ENCODE measurements at regions not wholly inside any gene's neighbourhood (a gene's known extent, or its start where the extent isn't known, plus 50 kb on each side); places are given as distances from the start of the nearest gene placed in this dataset.

GRCh38 chr13:109510013-109510412, 276.4 kb downstream of the IRS2 start:
- ChIA-PET CTCF (no interaction called here), RAD21 (ENCODE audit: low non-redundant PET in 1 of 2, low total read pairs in 2 of 2, uncharacterized antibody in 2 of 2, unreplicated experiment in 2 of 2) (no interaction called here), POLR2A (no interaction called here)
- Histone ChIP-seq H2AFZ (ENCODE audit: low read depth, low read length, poor library complexity, severe bottlenecking) (no peak overlapping the region), H3K9me3 (ENCODE audit: control insufficient read depth in 1 of 2, insufficient read depth in 1 of 2, low read depth in 1 of 2, low read length in 2 of 2) (no peaks in the 10 kb centered on the region), H3K4me3 (replicated peaks in 1 of 2; ENCODE audit: low read depth in 1 of 2, low read length in 2 of 2) (no peak overlapping the region), H3K79me2 (ENCODE audit: insufficient read depth, low read length) (no peaks in the 10 kb centered on the region), H3K36me3 (ENCODE audit: control insufficient read depth in 1 of 2, insufficient read depth in 2 of 2, low read length in 2 of 2) (no peaks in the 10 kb centered on the region), H3K9me2 (ENCODE audit: insufficient read depth) (no peaks in the 10 kb centered on the region), H3K4me2 (ENCODE audit: low read length) (no peak overlapping the region), H3K27ac (ENCODE audit: low read depth, low read length) (no peak overlapping the region), H4K20me1 (ENCODE audit: insufficient read depth) (no peaks in the 10 kb centered on the region), H3K4me1 (ENCODE audit: control insufficient read depth in 1 of 2, insufficient read depth in 2 of 2, low read length in 2 of 2) (no peaks in the 10 kb centered on the region), H3K9ac (ENCODE audit: low read length) (no peak overlapping the region), H3K27me3 (ENCODE audit: insufficient read depth, low read length) (no peaks in the 10 kb centered on the region)
- ATAC-seq (no peak), DNase-seq (ENCODE audit: low read depth, low spot score) (no peak)
- intact Hi-C loops (cut with micrococcal nuclease): no loop called here
- TF ChIP-seq YY1 (IDR thresholded peaks at IDR 0.05; ENCODE audit: extremely low read depth, insufficient replicate concordance, low read depth, low read length) (no peak), ELF1 (IDR thresholded peaks at IDR 0.05; ENCODE audit: borderline replicate concordance, low read depth) (no peak)
- no TSS peak for BruUV-seq (replicated peaks)

- H2AFZ ChIP-seq (ENCODE audit: low read depth, low read length, poor library complexity, severe bottlenecking): no peak overlapping the region
- no peak for DNase-seq (ENCODE audit: low read depth, low spot score)
- TF ChIP-seq, protein P1, sequence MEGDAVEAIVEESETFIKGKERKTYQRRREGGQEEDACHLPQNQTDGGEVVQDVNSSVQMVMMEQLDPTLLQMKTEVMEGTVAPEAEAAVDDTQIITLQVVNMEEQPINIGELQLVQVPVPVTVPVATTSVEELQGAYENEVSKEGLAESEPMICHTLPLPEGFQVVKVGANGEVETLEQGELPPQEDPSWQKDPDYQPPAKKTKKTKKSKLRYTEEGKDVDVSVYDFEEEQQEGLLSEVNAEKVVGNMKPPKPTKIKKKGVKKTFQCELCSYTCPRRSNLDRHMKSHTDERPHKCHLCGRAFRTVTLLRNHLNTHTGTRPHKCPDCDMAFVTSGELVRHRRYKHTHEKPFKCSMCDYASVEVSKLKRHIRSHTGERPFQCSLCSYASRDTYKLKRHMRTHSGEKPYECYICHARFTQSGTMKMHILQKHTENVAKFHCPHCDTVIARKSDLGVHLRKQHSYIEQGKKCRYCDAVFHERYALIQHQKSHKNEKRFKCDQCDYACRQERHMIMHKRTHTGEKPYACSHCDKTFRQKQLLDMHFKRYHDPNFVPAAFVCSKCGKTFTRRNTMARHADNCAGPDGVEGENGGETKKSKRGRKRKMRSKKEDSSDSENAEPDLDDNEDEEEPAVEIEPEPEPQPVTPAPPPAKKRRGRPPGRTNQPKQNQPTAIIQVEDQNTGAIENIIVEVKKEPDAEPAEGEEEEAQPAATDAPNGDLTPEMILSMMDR (IDR thresholded peaks at IDR 0.05 in 2 of 3, conservative IDR thresholded peaks at IDR 0.05 in 1 of 3; ENCODE audit: borderline replicate concordance in 1 of 3, insufficient read depth in 1 of 3, low read depth in 2 of 3, low read length in 2 of 3): no peak
- TF ChIP-seq EZH2phosphoT487 (IDR thresholded peaks at IDR 0.05; ENCODE audit: borderline replicate concordance): no peak
- H3K4me1 ChIP-seq (ENCODE audit: control insufficient read depth in 1 of 2, insufficient read depth in 2 of 2, low read length in 2 of 2): no peaks in the 10 kb centered on the region
- no peaks in the 10 kb centered on the region for H3K9me2 ChIP-seq (ENCODE audit: insufficient read depth)
- H3K27me3 ChIP-seq (ENCODE audit: insufficient read depth, low read length): no peaks in the 10 kb centered on the region
- ChIA-PET POLR2A (no interaction called here), CTCF (no interaction called here), RAD21 (ENCODE audit: low non-redundant PET in 1 of 2, low total read pairs in 2 of 2, uncharacterized antibody in 2 of 2, unreplicated experiment in 2 of 2) (no interaction called here)
- intact Hi-C loops (cut with micrococcal nuclease): no loop called here
- no peak for ATAC-seq
- no TSS peak for BruUV-seq (replicated peaks)
- H3K4me3 ChIP-seq (replicated peaks in 1 of 2; ENCODE audit: low read depth in 1 of 2, low read length in 2 of 2): no peak overlapping the region
- no peak overlapping the region for H3K4me2 ChIP-seq (ENCODE audit: low read length)
- H3K27ac ChIP-seq (ENCODE audit: low read depth, low read length): no peak overlapping the region
- no peaks in the 10 kb centered on the region for H4K20me1 ChIP-seq (ENCODE audit: insufficient read depth)
- no peaks in the 10 kb centered on the region for H3K36me3 ChIP-seq (ENCODE audit: control insufficient read depth in 1 of 2, insufficient read depth in 2 of 2, low read length in 2 of 2)
- H3K9me3 ChIP-seq (ENCODE audit: control insufficient read depth in 1 of 2, insufficient read depth in 1 of 2, low read depth in 1 of 2, low read length in 2 of 2): no peaks in the 10 kb centered on the region
- H3K9ac ChIP-seq (ENCODE audit: low read length): no peak overlapping the region
- H3K79me2 ChIP-seq (ENCODE audit: insufficient read depth, low read length): no peaks in the 10 kb centered on the region
These were observed 277.1 kb downstream of the IRS2 start for GRCh38 chr13:109509154-109509900.

Data from HCT116 (cell line).